Fibroblast of lung (primary cell): ENCODE measurements at regions not wholly inside any gene's neighbourhood (a gene's known extent, or its start where the extent isn't known, plus 50 kb on each side); places are given as distances from the start of the nearest gene placed in this dataset.

Experiments used
- EZH2 ChIP-seq: IDR thresholded peaks from 2 replicates; pipeline ENCODE4 v1.5.1; 2012; ENCODE audit warnings: low read length, control low read depth, mild to moderate bottlenecking; ENCODE audit errors: missing control alignments
- TF ChIP-seq, protein P1 (sequence below), 2 donors: IDR thresholded peaks in 1 of 2; conservative IDR thresholded peaks in 1 of 2; 1 replicate in 1 of 2; 2 replicates in 1 of 2; pipeline ENCODE4 v1.5.1; 2011 to 2012; ENCODE audit warnings: low read length in 2 of 2, control low read depth in 1 of 2, inconsistent platforms in 1 of 2, low read depth in 1 of 2, mild to moderate bottlenecking in 1 of 2

DNA sequence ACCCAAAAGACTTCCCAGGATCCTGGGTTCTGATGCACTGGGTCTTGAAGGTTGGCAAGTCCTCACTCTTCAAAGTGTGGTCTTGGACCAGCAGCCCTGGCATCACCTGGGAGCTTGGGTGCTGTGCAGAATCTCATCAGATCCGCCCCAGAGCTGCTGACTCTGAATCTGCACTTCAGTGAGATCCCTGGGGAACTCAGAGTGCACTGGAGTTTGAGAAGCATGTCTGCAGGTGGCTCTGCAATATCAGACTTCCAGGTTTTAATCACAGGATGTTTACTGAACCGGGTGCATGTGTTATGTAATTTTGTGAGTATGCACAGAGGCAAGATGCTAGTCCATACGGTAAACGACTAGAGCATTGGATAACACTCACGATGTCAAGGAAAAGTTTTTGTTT is 58.0 kb upstream of the BOD1L2 start:
- TF ChIP-seq EZH2 = no peak
- TF ChIP-seq, protein P1, sequence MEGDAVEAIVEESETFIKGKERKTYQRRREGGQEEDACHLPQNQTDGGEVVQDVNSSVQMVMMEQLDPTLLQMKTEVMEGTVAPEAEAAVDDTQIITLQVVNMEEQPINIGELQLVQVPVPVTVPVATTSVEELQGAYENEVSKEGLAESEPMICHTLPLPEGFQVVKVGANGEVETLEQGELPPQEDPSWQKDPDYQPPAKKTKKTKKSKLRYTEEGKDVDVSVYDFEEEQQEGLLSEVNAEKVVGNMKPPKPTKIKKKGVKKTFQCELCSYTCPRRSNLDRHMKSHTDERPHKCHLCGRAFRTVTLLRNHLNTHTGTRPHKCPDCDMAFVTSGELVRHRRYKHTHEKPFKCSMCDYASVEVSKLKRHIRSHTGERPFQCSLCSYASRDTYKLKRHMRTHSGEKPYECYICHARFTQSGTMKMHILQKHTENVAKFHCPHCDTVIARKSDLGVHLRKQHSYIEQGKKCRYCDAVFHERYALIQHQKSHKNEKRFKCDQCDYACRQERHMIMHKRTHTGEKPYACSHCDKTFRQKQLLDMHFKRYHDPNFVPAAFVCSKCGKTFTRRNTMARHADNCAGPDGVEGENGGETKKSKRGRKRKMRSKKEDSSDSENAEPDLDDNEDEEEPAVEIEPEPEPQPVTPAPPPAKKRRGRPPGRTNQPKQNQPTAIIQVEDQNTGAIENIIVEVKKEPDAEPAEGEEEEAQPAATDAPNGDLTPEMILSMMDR (conservative IDR thresholded peaks at IDR 0.05 in 1 of 2, IDR thresholded peaks at IDR 0.05 in 1 of 2; ENCODE audit: low read depth in 1 of 2, low read length in 2 of 2) = no peak
